ENCODE measurements at regions not wholly inside any gene's neighbourhood (a gene's known extent, or its start where the extent isn't known, plus 50 kb on each side); places are given as distances from the start of the nearest gene placed in this dataset.

DNA sequence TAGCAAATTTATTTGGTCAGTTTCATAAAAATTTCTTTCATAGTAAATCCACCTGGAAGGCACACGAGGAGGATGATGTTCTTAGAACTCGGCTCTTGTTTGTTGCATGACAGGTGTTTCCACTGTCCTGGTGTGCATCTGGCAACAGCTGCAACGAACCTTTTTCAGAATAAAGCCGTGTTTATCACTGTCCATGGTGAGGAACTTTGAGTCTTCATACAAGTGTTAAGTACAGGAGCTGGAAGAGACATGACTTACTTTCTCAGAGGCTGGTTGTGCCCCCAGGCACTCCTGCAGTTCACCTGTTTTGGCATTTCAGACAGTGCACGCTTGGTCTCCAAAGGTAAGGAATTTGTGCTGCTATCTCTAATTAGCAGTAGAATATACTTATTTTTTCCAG is 97.1 kb downstream of the ADAMTS1 start:
- DNase-seq (ENCODE audit: low read depth in 1 of 2, low spot score in 1 of 2) (no peak), FAIRE-seq (no peak), ATAC-seq (no peak)
- 36% methylated on average over 4 of the region's 5 CpGs for WGBS (ENCODE audit: missing lambda C conversion rate)
- POLR2A ChIA-PET, result no interaction called here
- no peak for TF ChIP-seq NR3C1 (IDR thresholded peaks at IDR 0.05)
- TF ChIP-seq MAZ (IDR thresholded peaks at IDR 0.05; ENCODE audit: borderline replicate concordance, low read depth, low read length), result no peak
- TF ChIP-seq ZNF302 (CRISPR knock-in tag; IDR thresholded peaks at IDR 0.05), result no peak
- TF ChIP-seq KDM5A (IDR thresholded peaks at IDR 0.05), result no peak
- TF ChIP-seq FOSL2 (IDR thresholded peaks at IDR 0.05), result no peak
- TF ChIP-seq FOSL2 (CRISPR knock-in tag; IDR thresholded peaks at IDR 0.05), result no peak
- no peak for TF ChIP-seq NFE2L2 (conservative IDR thresholded peaks at IDR 0.05; ENCODE audit: low read length)
- TF ChIP-seq CBX8 (IDR thresholded peaks at IDR 0.05), result no peak
- TF ChIP-seq JUN (IDR thresholded peaks at IDR 0.05), result no peak
- no peak for TF ChIP-seq BHLHE40 (IDR thresholded peaks at IDR 0.05; ENCODE audit: low read depth, low read length)
- TF ChIP-seq, protein P1, sequence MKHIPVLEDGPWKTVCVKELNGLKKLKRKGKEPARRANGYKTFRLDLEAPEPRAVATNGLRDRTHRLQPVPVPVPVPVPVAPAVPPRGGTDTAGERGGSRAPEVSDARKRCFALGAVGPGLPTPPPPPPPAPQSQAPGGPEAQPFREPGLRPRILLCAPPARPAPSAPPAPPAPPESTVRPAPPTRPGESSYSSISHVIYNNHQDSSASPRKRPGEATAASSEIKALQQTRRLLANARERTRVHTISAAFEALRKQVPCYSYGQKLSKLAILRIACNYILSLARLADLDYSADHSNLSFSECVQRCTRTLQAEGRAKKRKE (CRISPR knock-in tag; IDR thresholded peaks at IDR 0.05; ENCODE audit: low read depth), result no peak
- TF ChIP-seq USF2 (IDR thresholded peaks at IDR 0.05), result no peak
- TF ChIP-seq GATA3 (IDR thresholded peaks at IDR 0.05; ENCODE audit: borderline replicate concordance), result no peak
- TF ChIP-seq CBX2 (IDR thresholded peaks at IDR 0.05; ENCODE audit: borderline replicate concordance, low read depth), result no peak
- no peak for TF ChIP-seq NPAS2 (CRISPR knock-in tag; IDR thresholded peaks at IDR 0.05; ENCODE audit: borderline replicate concordance)
- TF ChIP-seq PHF8 (IDR thresholded peaks at IDR 0.05; ENCODE audit: borderline replicate concordance, low read depth), result no peak
- no peak for TF ChIP-seq EP300 (IDR thresholded peaks at IDR 0.05)
- TF ChIP-seq JUNB (IDR thresholded peaks at IDR 0.05), result no peak
- TF ChIP-seq POLR2A (IDR thresholded peaks at IDR 0.05; ENCODE audit: low read length), result no peak
- no peak overlapping the region for H3K4me3 ChIP-seq
- no peak overlapping the region for H3K27ac ChIP-seq
- CTCF ChIA-PET, result interaction anchor here (0.6 kb wide), 2 partner anchors 1023 to 1655 kb away, joined by 3 to 4 read pairs; no protein-coding TSS in a partner anchor
- H3K4me1 ChIP-seq, result no peaks in the 10 kb centered on the region
- H3K4me2 ChIP-seq, result no peak overlapping the region
- no peaks in the 10 kb centered on the region for H3K9me3 ChIP-seq

DNA sequence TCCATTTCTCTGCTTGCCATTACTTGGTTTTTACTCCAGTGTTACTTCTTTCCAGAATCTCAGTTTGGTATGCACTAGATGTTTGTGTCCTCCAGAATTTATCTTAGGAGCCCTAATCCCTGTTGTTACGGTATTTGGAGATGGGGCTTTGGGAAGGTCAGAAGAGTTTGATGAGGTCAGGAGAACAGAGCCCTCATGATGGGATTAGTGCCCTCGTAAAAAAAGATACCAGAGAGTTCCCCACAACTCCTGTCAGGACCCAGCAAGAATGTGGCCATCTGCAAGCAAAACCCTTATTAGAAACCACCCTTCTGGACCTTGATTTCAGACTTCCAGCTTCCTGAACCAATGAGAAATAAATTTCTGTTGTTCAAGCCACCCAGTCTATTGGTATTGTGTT is 98.0 kb downstream of the ADAMTS1 start:
- POLR2A ChIA-PET, result no interaction called here
- CTCF ChIA-PET, result no interaction called here
- Histone ChIP-seq H3K4me1 (no peaks in the 10 kb centered on the region), H3K9me3 (no peaks in the 10 kb centered on the region), H3K27ac (no peak overlapping the region), H3K4me2 (no peak overlapping the region), H3K4me3 (no peak overlapping the region)
- DNase-seq (ENCODE audit: low read depth in 1 of 2, low spot score in 1 of 2) (no peak), FAIRE-seq (no peak), ATAC-seq (no peak)
- WGBS (ENCODE audit: missing lambda C conversion rate), result 38% methylated on average over 2 of the region's 2 CpGs
- TF ChIP-seq HEYL (CRISPR knock-in tag; IDR thresholded peaks at IDR 0.05) (no peak), FOXS1 (CRISPR knock-in tag; IDR thresholded peaks at IDR 0.05) (no peak), FOSB (CRISPR knock-in tag; IDR thresholded peaks at IDR 0.05) (no peak), EP300 (IDR thresholded peaks at IDR 0.05) (no peak), JUNB (IDR thresholded peaks at IDR 0.05) (no peak), RFX5 (IDR thresholded peaks at IDR 0.05) (no peak), RCOR1 (IDR thresholded peaks at IDR 0.05; ENCODE audit: low read depth, low read length) (no peak)
- TF ChIP-seq, protein P1 (CRISPR knock-in tag; IDR thresholded peaks at IDR 0.05; ENCODE audit: low read depth), result no peak

DNA sequence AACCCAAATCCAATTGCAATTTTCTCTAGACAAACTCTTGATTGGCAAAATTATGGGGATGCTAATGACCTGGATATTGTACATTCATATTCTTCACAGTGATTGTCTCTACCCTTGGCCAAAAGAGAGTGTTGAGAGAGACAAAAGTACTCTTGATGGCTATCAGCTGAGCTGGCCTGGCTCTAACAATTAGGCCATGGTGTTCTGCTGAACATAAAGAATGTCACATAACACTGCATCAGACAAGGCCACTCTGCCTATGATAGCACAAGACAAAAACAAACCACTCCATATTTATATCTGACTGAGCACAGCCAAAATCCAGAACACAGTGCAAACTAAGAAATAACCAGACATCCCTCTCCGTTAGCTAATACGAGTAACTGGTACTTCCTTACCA is 101.7 kb downstream of the ADAMTS1 start:
- no peak for FAIRE-seq

More for the DNA sequence above, 101.7 kb downstream of the ADAMTS1 start:
- no peak overlapping the region for H3K27ac ChIP-seq
- DNase-seq (ENCODE audit: low read depth in 1 of 2, low spot score in 1 of 2), result no peak
- no peak overlapping the region for H3K4me3 ChIP-seq
- no peaks in the 10 kb centered on the region for H3K9me3 ChIP-seq
- ChIA-PET CTCF (no interaction called here), POLR2A (no interaction called here)
- 35% methylated on average over 2 of the region's 2 CpGs for WGBS (ENCODE audit: missing lambda C conversion rate)
- H3K4me2 ChIP-seq, result no peak overlapping the region
- H3K4me1 ChIP-seq, result no peaks in the 10 kb centered on the region
- TF ChIP-seq KDM5A (IDR thresholded peaks at IDR 0.05) (no peak), TP53 (CRISPR knock-in tag; IDR thresholded peaks at IDR 0.05) (no peak), JUNB (IDR thresholded peaks at IDR 0.05) (no peak), RFX5 (IDR thresholded peaks at IDR 0.05) (no peak)
- no peak for ATAC-seq

Measured in A549 (cell line).